Transverse colon (tissue), 4 donors: ENCODE measurements at regions not wholly inside any gene's neighbourhood (a gene's known extent, or its start where the extent isn't known, plus 50 kb on each side); places are given as distances from the start of the nearest gene placed in this dataset.

Experiments used
- DNase-seq: peaks from one replicate; pipeline ENCODE4 v3.0.0-alpha.2; 2019
- H3K27ac ChIP-seq, 4 donors: fragments of 200-600 bp; sonication (generic); 2 replicates each; pipeline ENCODE4 v1.5.1; 2016 to 2018; ENCODE audit warnings: inconsistent platforms in 4 of 4
- H3K27me3 ChIP-seq: fragments of 200-600 bp; sonication (generic); 2 replicates; pipeline ENCODE4 v1.5.1; 2017; ENCODE audit warnings: inconsistent platforms
- H3K36me3 ChIP-seq, 4 donors: fragments of 200-600 bp; sonication (generic); 2 replicates each; pipeline ENCODE4 v1.5.1; 2017 to 2019; ENCODE audit warnings: inconsistent platforms in 4 of 4
- H3K4me1 ChIP-seq, 4 donors: fragments of 200-600 bp; sonication (generic); 2 replicates each; pipeline ENCODE4 v1.5.1; 2017 to 2020; ENCODE audit warnings: inconsistent platforms in 4 of 4
- H3K4me3 ChIP-seq, 4 donors: fragments of 200-600 bp; sonication (generic); 1 replicate in 1 of 4; 2 replicates in 3 of 4; pipeline versions ENCODE4 v1.5.1 to v1.6.1; 2017 to 2019; ENCODE audit warnings: inconsistent platforms in 4 of 4
- H3K9me3 ChIP-seq, 2 donors: fragments of 200-600 bp; sonication (generic); 2 replicates each; pipeline ENCODE4 v1.5.1; 2017 to 2019; ENCODE audit warnings: inconsistent platforms in 2 of 2
- CTCF ChIP-seq, 5 experiments: fragments of 200-600 bp in 3 of 5; fragments of 450-650 bp in 2 of 5; sonication (generic) in 3 of 5; IDR thresholded peaks; 1 replicate in 2 of 5; 2 replicates in 3 of 5; pipeline ENCODE4 v1.5.1; 2016 to 2017; ENCODE audit warnings: antibody characterized with exemption in 5 of 5, inconsistent platforms in 3 of 5, mild to moderate bottlenecking in 2 of 5, moderate library complexity in 1 of 5
- EP300 ChIP-seq: sonication (generic); formaldehyde crosslinking; IDR thresholded peaks from one replicate; pipeline ENCODE4 v1.6.1; 2017; ENCODE audit warnings: antibody characterized with exemption, low read depth
- POLR2A ChIP-seq: fragments of 450-650 bp; IDR thresholded peaks from one replicate; pipeline ENCODE4 v1.6.1; 2016; ENCODE audit warnings: antibody characterized with exemption, mild to moderate bottlenecking, moderate library complexity
- POLR2AphosphoS5 ChIP-seq, 3 donors: sonication (generic); formaldehyde crosslinking; IDR thresholded peaks; one replicate each; pipeline ENCODE4 v1.6.1; 2016; ENCODE audit warnings: antibody characterized with exemption in 3 of 3
- WGBS, 2 donors: methylation state at CpG; one replicate each; pipeline ENCODE4 v1.1.5; 2018; ENCODE audit warnings: low coverage in 1 of 2; 5-methylcytosine and 5-hydroxymethylcytosine counted together
- in situ Hi-C, 4 donors: fragments of 200-750 bp; cut with MboI; loops; one replicate each; pipeline versions ENCODE4 v1.15.0 to v1.15.1; 2017; ENCODE audit warnings: low sequenced_read_pairs in 3 of 4, low pct_ligation_motif_present in 1 of 4, low pct_unique_long_range_greater_than_20kb in 1 of 4
- intact Hi-C: fragments of 100-400 bp; cut with DNase I; formaldehyde crosslinking; loops from one replicate; pipeline ENCODE4 v1.15.1; 2023; ENCODE audit warnings: low total_unique reads

- Histone ChIP-seq H3K4me1 (no peaks in the 10 kb centered on the region), H3K36me3 (no peaks in the 10 kb centered on the region), H3K4me3 (no peak overlapping the region), H3K9me3 (peaks cover 3 to 4% of the 10 kb centered on the region in 2 donors), H3K27ac (no peak overlapping the region), H3K27me3 (no peaks in the 10 kb centered on the region)
- in situ Hi-C loops, result no loop called here
- intact Hi-C loops, result no loop called here
- 71 to 80% methylated on average over 2 of the region's 2 CpGs for whole genome bisulfite sequencing, 2 donors
- no peak for DNase-seq
- no peak for TF ChIP-seq CTCF (IDR thresholded peaks at IDR 0.05)
- no peak for TF ChIP-seq EP300
- no peak for TF ChIP-seq POLR2AphosphoS5 (IDR thresholded peaks at IDR 0.05)
- no peak for TF ChIP-seq POLR2A
Measured at GRCh38 chr13:83546476-83546875, 335.8 kb downstream of the SLITRK1 start.

GRCh38 chr13:83538636-83539035 lies 343.6 kb downstream of the SLITRK1 start:
- in situ Hi-C loops (no loop called here), intact Hi-C loops (no loop called here)
- no peak overlapping the region for H3K27ac ChIP-seq
- no peak overlapping the region for H3K4me3 ChIP-seq
- no peaks in the 10 kb centered on the region for H3K4me1 ChIP-seq
- no peak for DNase-seq
- peaks cover 4% of the 10 kb centered on the region in 2 donors for H3K9me3 ChIP-seq
- TF ChIP-seq EP300, result no peak
- TF ChIP-seq CTCF (IDR thresholded peaks at IDR 0.05), result no peak
- TF ChIP-seq POLR2A, result no peak
- TF ChIP-seq POLR2AphosphoS5 (IDR thresholded peaks at IDR 0.05), result no peak
- H3K27me3 ChIP-seq, result no peaks in the 10 kb centered on the region
- 52% methylated on average over 2 of the region's 2 CpGs; no CpG with 5 or more reads in 1 of the 2 donors for WGBS, 2 donors
- no peaks in the 10 kb centered on the region for H3K36me3 ChIP-seq

- no peak for DNase-seq
- intact Hi-C loops (no loop called here), in situ Hi-C loops (no loop called here)
- no peaks in the 10 kb centered on the region for H3K4me1 ChIP-seq
- H3K4me3 ChIP-seq, result no peak overlapping the region
- 76 to 92% methylated on average over 2 of the region's 2 CpGs for WGBS, 2 donors
- no peaks in the 10 kb centered on the region for H3K36me3 ChIP-seq
- no peak for TF ChIP-seq CTCF (IDR thresholded peaks at IDR 0.05)
- no peak for TF ChIP-seq POLR2AphosphoS5 (IDR thresholded peaks at IDR 0.05)
- no peak for TF ChIP-seq EP300
- no peak for TF ChIP-seq POLR2A
- H3K9me3 ChIP-seq, result peaks cover 4% of the 10 kb centered on the region in 2 donors
- H3K27me3 ChIP-seq, result no peaks in the 10 kb centered on the region
- no peak overlapping the region for H3K27ac ChIP-seq
Measured at GRCh38 chr13:83536941-83537340, 345.3 kb downstream of the SLITRK1 start.

GRCh38 chr13:83536153-83536552 lies 346.1 kb downstream of the SLITRK1 start:
- 38 to 44% methylated on average over 1 of the region's 1 CpG for WGBS, 2 donors
- no peak for DNase-seq
- Histone ChIP-seq H3K36me3 (no peaks in the 10 kb centered on the region), H3K27me3 (no peaks in the 10 kb centered on the region), H3K27ac (no peak overlapping the region), H3K9me3 (peaks cover 4% of the 10 kb centered on the region in 2 donors), H3K4me3 (no peak overlapping the region), H3K4me1 (no peaks in the 10 kb centered on the region)
- TF ChIP-seq POLR2A, result no peak
- TF ChIP-seq CTCF (IDR thresholded peaks at IDR 0.05), result no peak
- TF ChIP-seq POLR2AphosphoS5 (IDR thresholded peaks at IDR 0.05), result no peak
- no peak for TF ChIP-seq EP300
- in situ Hi-C loops, result no loop called here
- intact Hi-C loops, result no loop called here
